NCI-H82 (cell line): ENCODE measurements at regions not wholly inside any gene's neighbourhood (a gene's known extent, or its start where the extent isn't known, plus 50 kb on each side); places are given as distances from the start of the nearest gene placed in this dataset.

Experiments
- DNase-seq: peaks from one replicate; lab custom pipeline; 2025; lab: John Stamatoyannopoulos, UW

DNA sequence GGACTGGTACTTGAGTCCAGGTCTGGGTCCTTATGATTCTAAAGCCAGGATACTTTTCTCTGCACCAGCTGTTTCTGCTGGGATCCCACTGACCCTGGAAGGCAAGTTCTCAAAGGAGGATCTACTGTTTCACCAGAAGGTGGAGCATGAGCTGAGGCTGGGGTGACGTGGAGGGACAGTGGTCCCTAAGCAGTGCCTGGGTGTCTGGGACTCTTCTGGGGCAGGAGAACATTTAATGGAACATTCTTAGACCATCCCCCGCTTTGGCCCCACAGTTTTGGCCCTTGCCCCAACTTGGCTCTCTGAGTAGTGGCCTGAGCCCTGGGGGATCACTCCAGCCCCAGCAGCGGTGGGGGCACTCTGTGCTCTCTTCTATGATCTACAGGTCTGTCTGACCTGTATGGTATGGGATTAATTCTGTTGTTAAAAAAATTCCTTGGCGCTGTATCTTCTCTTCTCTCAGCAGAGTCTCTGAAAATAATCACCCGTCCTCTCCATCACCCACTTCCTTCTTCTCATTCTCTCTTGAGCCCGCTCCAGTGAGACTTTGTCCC, 60.3 kb upstream of the CSF3R start:
- DNase-seq, result peak; percentile 76

- no peak for DNase-seq
These were observed 59.6 kb upstream of the CSF3R start for GRCh38 chr1:36542024-36542961.

GRCh38 chr1:36540056-36540455, 57.3 kb upstream of the CSF3R start:
- no peak for DNase-seq

DNA sequence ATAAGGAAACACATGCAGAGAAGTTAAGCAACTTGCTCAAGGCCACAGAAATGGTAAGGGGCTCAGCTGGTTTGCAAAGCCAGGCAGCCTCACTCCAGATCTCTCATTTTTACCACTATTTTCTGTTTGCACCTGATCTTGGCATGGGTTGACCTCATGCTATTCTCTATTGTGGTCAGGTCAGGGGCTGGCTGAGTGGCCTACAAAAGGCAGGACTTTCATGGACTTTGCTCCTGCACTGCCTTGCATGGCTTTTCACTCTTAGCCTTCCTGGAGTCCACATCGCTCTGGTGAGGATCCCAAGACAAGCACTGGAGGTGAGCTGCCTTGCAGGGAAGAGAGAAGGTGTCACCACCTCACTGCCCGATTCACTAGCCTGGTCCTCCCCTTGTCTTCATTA, 56.8 kb upstream of the CSF3R start:
- DNase-seq, result no peak

- no peak for DNase-seq
These were observed 55.3 kb upstream of the CSF3R start for GRCh38 chr1:36537991-36538390.

DNA sequence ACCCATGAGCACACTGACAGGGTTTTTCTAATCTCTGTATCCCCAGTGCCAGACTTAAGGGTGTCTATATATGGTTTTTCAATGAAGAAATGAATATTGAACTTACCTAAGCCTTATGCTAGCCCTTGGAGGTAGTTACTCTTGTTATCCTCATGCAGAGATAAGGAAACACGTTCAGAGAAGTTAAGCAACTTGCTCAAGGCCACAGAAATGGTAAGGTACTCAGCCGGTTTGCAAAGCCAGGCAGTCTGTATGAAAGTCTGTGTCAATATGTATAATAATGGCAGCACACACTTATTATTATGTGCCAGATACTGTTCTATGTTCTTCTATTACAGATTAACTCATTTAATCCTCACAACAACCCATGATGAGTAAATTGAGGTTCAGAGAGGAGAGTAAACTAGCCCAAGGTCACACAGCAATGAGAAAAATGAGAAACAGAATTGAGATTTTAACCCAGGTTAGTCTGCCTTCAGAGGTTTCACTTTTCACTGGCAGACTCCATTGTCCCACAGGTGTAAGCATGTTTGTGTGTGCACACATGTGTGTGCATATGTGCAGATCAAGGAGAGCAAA, 54.6 kb upstream of the CSF3R start:
- no peak for DNase-seq

- DNase-seq, result no peak
These were observed 54.0 kb upstream of the CSF3R start for GRCh38 chr1:36536727-36537126.

- no peak for DNase-seq
These were observed 52.1 kb upstream of the CSF3R start for GRCh38 chr1:36534711-36535412.

DNA sequence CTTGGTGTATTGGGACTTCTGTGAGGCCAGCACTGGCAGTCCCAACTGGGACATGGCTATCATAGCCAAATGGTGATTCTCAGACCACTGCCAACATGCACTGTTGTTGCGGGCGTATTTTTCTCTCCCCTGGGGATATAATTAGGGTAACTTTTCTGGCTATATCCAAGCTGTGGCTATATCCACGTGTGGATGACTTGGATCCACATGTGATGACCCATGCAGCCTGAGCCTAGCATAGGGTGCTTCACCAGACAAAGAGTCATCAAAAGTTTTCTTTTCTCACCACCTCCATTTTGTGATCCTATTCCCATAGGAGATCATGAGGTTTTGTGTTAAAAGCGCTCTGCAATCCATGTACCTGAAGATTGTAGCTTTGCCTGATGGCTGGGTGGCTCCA, 51.2 kb upstream of the CSF3R start:
- DNase-seq, result no peak

DNA sequence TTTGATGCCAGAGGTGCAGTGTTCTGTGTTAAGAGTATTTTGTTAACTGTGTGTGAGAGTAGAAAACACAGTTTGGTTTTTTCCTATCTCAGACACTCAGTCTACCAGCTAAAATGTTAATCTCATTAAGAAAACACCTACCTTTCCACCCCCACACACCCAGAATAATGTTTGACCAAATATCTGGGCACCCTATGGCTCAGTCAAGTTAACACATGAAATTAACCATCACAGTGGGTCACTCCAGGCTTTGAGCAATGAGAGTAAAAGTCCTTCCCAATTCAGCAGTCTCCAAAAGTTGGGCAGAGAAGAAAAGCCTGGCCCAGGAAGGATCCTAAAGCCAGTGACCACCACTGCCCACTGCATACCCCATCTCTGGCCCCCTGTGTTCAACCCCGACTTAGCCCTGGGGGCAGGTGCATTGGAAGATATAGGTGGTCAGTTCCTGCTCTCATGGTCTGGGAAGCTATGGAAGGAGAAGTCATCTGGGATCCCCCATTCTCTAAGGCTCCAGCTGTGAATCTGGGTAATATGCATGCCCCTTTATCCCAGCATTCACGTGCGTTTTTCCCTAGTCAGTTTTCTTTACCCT, 50.2 kb upstream of the CSF3R start:
- DNase-seq, result no peak
